Mammary epithelial cell (primary cell): ENCODE measurements at regions not wholly inside any gene's neighbourhood (a gene's known extent, or its start where the extent isn't known, plus 50 kb on each side); places are given as distances from the start of the nearest gene placed in this dataset.

Experiments used
- EZH2 ChIP-seq: IDR thresholded peaks from 2 replicates; pipeline ENCODE4 v1.6.1; 2012; ENCODE audit warnings: low read length, inconsistent platforms, borderline replicate concordance
- TF ChIP-seq, protein P1 (sequence below), 2 donors: IDR thresholded peaks in 1 of 2; conservative IDR thresholded peaks in 1 of 2; 2 replicates each; pipeline ENCODE4 v1.5.1; 2011 to 2012; ENCODE audit warnings: inconsistent platforms in 2 of 2, low read length in 2 of 2, mild to moderate bottlenecking in 2 of 2, control low read depth in 1 of 2, low read depth in 1 of 2; ENCODE audit not compliant: insufficient read depth in 1 of 2; ENCODE audit errors: extremely low read depth in 1 of 2

DNA sequence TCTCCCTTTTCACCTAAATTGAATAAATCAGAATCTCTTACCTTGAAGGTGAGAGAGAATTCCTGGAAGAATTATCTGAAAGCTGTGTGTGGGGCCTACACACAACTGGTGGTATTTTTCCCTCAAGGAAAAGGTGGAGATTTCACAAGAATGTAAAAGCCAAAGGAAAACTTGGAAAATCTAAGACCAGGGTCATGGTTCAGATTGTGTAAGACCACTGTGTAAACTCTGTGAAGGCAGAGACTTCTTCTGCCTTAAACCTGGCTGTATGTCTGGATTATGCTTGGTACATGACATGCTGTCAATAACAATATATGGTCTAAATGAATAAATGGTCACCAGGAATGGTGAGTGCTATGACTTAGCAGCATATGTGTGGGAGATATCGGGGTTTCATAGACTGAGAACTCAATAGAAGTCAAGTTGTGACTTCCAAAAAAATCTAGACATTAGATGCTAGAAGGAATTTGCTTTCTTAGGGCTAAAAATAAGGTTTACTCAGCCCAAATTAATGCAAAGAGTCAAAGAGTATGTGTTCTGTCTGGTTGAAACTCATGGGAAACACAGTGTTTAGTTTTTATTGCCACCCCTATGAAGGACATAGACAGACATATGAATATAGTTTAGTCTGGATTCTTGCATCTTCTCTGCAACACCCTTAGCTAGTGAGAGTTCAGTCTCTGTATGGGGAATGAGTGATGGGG, 163.7 kb downstream of the SNAPC1 start:
- TF ChIP-seq EZH2 = no peak
- TF ChIP-seq, protein P1, sequence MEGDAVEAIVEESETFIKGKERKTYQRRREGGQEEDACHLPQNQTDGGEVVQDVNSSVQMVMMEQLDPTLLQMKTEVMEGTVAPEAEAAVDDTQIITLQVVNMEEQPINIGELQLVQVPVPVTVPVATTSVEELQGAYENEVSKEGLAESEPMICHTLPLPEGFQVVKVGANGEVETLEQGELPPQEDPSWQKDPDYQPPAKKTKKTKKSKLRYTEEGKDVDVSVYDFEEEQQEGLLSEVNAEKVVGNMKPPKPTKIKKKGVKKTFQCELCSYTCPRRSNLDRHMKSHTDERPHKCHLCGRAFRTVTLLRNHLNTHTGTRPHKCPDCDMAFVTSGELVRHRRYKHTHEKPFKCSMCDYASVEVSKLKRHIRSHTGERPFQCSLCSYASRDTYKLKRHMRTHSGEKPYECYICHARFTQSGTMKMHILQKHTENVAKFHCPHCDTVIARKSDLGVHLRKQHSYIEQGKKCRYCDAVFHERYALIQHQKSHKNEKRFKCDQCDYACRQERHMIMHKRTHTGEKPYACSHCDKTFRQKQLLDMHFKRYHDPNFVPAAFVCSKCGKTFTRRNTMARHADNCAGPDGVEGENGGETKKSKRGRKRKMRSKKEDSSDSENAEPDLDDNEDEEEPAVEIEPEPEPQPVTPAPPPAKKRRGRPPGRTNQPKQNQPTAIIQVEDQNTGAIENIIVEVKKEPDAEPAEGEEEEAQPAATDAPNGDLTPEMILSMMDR (conservative IDR thresholded peaks at IDR 0.05 in 1 of 2, IDR thresholded peaks at IDR 0.05 in 1 of 2; ENCODE audit: extremely low read depth in 1 of 2, insufficient read depth in 1 of 2, low read depth in 1 of 2, low read length in 2 of 2) = no peak
